ENCODE measurements at regions not wholly inside any gene's neighbourhood (a gene's known extent, or its start where the extent isn't known, plus 50 kb on each side); places are given as distances from the start of the nearest gene placed in this dataset.
"Not testable (repeated sequence)": the region's sequence is repeated elsewhere in the genome, so short reads cannot be mapped to it uniquely, and the experiment has no call there.

- intact Hi-C loops (cut with DNase I); DNase-seq: not testable (repeated sequence)
Observed at GRCh38 chr1:146459939-146460338, 231.1 kb upstream of the NOTCH2NLA start.

GRCh38 chr1:146459308-146459707 lies 230.5 kb upstream of the NOTCH2NLA start:
- DNase-seq; intact Hi-C loops (cut with DNase I): not testable (repeated sequence)

DNA sequence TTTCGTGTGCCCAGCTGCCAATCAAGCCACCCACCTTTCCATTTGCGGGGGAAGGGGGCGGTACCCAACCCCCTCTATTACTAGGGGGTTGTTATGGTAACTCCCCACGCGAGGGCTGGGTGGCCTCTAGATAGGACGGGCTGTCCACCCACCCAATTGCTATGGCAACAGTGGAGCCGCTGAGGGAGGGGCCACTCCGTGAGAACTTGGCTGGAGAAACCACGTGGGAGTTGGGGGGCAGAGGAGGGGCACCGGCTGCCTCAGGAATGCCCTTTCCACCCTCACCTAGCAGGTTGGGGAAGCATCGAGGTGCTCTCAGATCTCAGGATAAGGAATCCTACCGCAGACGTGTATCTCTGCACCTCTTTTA lies 220.0 kb upstream of the NOTCH2NLA start:
- intact Hi-C loops (cut with DNase I); DNase-seq: not testable (repeated sequence)

DNA sequence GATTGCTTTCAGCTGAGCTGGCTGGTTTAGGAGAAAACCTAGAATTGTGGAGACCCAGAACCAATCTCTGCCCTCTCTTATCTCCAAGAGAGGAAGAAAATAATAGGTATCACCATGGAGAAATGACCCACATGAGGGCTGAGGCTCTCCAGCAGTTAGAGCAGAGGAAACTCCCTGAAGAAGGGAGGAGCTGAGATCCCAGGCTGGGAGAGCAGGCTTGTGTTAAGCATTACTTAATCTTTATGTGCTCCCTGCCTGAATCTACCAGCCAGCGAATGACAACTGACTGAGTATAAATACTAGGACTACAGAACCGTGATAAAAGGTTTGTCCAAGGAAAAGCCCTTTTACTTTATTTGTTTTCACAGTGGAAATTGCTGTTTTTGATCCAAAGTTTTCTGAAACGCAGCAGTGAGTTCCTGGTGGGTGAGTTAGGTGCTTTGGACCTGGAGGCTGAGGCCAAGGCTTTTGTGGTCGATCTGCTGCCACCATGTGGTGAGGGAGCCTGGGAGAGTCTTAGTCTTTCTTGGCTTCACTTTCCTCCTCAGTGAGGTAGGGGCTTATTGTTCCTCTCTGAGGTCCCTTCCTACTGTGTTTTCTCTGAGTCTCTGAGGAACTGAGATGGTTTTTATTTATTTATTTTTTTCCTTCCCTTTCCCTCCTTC lies 219.5 kb upstream of the NOTCH2NLA start:
- intact Hi-C loops (cut with DNase I) = not testable (repeated sequence)
- peak; percentile 38 to 82 (median 63) for DNase-seq

GRCh38 chr1:146443871-146444222 lies 215.0 kb upstream of the NOTCH2NLA start:
- peak in 27 of 42 donors; percentile 1 to 53 (median 15) for DNase-seq
- intact Hi-C loops (cut with DNase I) = not testable (repeated sequence)

- intact Hi-C loops (cut with DNase I) = not testable (repeated sequence)
- peak in 2 of 42 donors; percentile 1 for DNase-seq
Observed at GRCh38 chr1:146443088-146443870, 214.5 kb upstream of the NOTCH2NLA start.

- DNase-seq; intact Hi-C loops (cut with DNase I): not testable (repeated sequence)
Observed at GRCh38 chr1:146438543-146438942, 209.7 kb upstream of the NOTCH2NLA start.

GRCh38 chr1:146416642-146417041 lies 187.8 kb upstream of the NOTCH2NLA start:
- DNase-seq; intact Hi-C loops (cut with DNase I): not testable (repeated sequence)

DNA sequence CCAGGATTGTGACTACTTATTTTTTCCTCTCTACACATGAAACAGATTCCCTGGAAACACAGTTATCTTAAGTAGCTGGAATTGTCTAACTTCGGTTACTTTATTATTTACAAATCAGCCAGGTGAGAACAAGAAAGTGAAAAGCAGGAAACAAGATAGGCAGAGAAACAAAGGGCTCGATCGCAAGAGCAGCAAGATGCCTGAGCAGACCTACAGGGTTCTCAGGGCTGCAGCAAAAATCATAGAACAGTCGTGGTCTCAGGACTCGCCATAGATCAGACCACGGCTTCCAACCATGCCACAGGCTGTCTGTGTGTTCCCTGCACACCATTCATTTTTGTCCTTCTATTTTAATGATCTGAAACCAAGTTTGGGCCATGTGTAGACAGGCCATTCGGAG lies 186.2 kb upstream of the NOTCH2NLA start:
- DNase-seq; intact Hi-C loops (cut with DNase I): not testable (repeated sequence)

GRCh38 chr1:146413911-146414310 lies 185.1 kb upstream of the NOTCH2NLA start:
- DNase-seq = peak in 4 of 42 donors; percentile 4 to 7 (median 6)
- intact Hi-C loops (cut with DNase I) = not testable (repeated sequence)

GRCh38 chr1:146411923-146412322 lies 183.1 kb upstream of the NOTCH2NLA start:
- DNase-seq; intact Hi-C loops (cut with DNase I): not testable (repeated sequence)

GRCh38 chr1:146409817-146410441 lies 181.1 kb upstream of the NOTCH2NLA start:
- intact Hi-C loops (cut with DNase I) = not testable (repeated sequence)
- DNase-seq = peak in 38 of 42 donors; percentile 15 to 82 (median 56)

DNA sequence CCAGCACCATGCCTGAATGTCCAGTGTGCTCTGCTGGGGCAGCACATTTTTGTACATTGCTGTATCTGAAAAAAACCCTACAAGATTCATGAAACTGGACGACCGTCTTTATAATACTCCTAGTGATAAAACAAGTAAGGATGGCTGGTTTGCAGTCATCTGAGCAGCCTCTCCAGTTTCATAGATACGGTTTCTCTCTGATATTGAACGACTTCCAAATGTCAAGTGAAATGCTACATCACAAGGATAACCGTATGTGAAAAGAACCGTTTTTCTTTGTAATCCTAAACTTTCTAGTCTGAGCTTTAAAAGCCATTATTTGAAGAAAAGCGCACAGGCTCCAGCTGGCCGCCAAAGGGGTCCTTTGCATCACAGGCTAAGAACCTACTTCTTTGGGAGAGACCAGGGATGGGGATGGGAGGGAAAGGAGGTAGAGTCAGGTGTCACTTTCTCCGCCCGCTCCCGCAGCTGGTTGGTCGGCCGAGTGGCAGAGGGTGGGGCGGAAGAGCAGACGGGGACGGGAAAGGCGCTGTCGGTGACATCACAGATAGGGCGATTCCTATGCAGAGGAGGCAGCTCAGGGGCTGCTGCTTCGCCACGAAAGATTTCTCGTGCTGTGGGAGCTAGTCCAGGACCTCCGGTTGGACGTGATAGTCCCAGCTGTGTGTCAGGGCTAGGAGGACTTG lies 180.4 kb upstream of the NOTCH2NLA start:
- DNase-seq = peak in 39 of 42 donors; percentile 6 to 91 (median 71)
- intact Hi-C loops (cut with DNase I) = not testable (repeated sequence)

DNA sequence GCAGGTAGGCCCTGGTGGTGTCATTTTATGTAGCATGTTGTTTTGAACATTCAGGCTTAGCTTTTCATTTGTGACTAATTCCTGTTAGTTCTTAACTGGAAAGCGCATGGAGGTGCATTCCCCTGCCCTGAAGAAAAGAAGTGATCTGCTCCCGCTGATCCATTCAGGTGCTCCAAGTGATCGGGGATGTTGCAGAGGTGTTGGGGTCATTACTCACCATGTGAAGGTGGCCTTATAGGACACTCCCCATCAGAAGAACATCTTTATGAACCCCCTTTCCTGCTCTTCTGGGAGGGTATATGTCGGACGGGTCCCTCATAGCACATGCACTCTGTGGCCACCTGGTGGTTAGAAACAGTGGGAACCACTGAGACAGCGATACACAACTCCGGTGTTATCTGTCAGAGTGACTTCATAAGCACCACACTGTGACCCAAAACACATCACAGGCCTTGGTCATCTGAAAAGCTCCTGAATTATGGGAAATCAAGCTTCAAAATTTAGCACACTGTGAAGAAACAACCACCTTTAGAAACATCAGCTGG lies 172.5 kb upstream of the NOTCH2NLA start:
- intact Hi-C loops (cut with DNase I) = not testable (repeated sequence)
- peak in 9 of 42 donors; percentile 7 to 48 (median 14) for DNase-seq

- intact Hi-C loops (cut with DNase I); DNase-seq: not testable (repeated sequence)
Observed at GRCh38 chr1:146400173-146401121, 171.6 kb upstream of the NOTCH2NLA start.

DNA sequence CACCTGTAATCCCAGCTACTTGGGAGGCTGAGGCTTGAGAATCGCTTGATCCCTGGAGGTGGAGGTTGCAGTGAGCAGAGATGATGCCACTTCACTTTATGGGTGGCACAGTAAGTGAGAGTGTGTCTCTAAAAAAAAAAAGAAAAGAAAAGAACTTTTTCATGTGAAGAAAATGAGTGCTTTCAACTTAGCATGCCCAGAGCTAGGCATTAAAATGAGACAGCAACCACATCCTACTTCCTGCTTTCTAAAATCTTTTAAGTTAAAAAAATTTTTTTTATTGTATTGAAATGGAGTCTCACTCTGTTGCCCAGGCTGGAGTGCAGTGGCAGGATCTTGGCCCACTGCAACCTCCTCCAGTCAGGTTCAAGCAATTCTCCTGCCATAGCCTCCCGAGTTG lies 170.4 kb upstream of the NOTCH2NLA start:
- intact Hi-C loops (cut with DNase I) = not testable (repeated sequence)

DNA sequence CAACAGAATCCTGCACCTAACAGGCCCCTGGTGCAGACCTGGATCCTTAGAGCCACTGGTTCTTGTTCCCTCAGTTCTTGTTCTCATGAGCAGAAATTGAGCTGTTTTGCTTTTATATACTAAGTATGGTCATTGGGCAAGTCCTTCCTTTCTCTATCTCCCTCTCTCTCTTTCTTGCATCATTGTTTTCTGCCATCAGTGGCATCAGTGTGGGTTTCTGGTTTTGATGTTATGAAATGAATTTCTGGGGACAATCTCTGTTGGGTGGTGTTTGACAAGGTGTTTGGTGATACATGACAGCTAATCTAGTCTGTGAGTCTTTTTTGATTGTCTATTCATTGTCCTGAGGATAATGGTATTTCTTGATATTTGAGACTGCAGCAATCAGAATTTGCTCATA lies 168.0 kb upstream of the NOTCH2NLA start:
- DNase-seq; intact Hi-C loops (cut with DNase I): not testable (repeated sequence)

More for the DNA sequence above, 170.4 kb upstream of the NOTCH2NLA start:
- DNase-seq = not testable (repeated sequence)

DNA sequence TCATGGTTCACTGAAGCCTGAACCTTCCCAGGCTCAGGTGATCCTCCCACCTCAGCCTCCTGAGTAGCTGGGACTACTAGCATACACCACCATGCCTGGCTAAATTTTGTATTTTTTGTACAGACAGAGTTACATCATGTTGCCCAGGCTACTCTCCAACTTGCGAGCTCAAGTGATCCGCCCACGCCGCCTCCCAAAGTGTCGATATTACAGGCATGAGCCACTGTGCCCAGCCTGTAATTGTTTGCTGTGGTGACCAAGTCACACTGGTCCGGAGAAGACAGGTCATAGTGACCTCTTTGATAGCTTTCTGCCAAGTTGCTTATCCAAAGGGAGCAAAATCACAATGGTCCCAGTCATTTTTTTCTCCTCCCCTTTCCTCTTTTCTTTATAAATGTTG lies 167.4 kb upstream of the NOTCH2NLA start:
- not testable (repeated sequence) for DNase-seq

More for the DNA sequence above, 167.4 kb upstream of the NOTCH2NLA start:
- intact Hi-C loops (cut with DNase I) = not testable (repeated sequence)
